ENCODE measurements at regions not wholly inside any gene's neighbourhood (a gene's known extent, or its start where the extent isn't known, plus 50 kb on each side); places are given as distances from the start of the nearest gene placed in this dataset.

DNA sequence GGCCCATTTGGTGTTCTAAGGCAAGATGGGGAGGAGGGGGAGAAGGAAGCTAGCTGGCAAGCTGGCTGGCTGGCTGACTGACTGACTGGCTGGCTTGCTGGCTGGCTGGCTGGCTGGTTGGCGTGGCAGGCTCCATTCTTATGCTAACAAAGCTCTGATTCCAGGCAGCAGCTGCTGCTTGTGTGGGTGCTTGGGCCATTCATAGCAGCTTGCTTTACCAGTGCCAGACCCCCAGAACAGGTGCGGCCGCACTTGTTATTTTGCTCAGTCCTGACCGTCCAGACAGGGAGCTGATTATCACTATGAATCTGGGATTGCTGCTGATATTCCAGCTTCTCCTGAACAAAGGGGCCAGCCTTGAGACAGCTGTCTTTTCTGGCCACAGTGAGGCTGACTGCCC, 131.2 kb upstream of the PAK3 start:
- no peak for TF ChIP-seq CTCF (IDR thresholded peaks at IDR 0.05; ENCODE audit: low read depth, low read length, missing control alignments)
- DNase-seq: no peak
- H3K4me3 ChIP-seq (ENCODE audit: low read depth, low read length): no peak overlapping the region
- H3K27me3 ChIP-seq (replicated peaks): no peaks in the 10 kb centered on the region
- in situ Hi-C loops (cut with HindIII; ENCODE audit: low pct_ligation_motif_present, low sequenced_read_pairs): no loop called here
- H3K27ac ChIP-seq: no peak overlapping the region
- H3K36me3 ChIP-seq (replicated peaks): no peaks in the 10 kb centered on the region

DNA sequence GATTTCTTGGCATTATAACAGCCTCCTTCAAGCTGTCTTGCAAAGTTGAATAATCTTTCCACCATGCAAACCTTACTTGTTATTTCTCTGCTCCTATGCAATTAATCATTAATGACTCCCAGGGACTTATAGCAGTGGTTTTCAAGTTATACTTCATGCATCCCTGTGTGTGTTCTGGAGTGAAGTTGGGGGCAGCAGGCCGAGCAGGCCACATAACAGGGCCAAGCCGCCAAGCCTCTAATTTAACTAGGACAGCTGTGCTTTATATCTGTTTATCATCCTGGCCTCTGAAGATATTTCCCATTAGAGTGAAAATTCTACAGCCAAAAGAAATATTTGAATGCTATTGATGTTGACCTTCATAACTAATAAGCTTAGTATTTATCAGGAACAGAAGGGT, 133.5 kb upstream of the PAK3 start:
- Histone ChIP-seq H3K36me3 (replicated peaks) (no peaks in the 10 kb centered on the region), H3K27ac (no peak overlapping the region), H3K27me3 (replicated peaks) (no peaks in the 10 kb centered on the region), H3K4me3 (ENCODE audit: low read depth, low read length) (no peak overlapping the region)
- no peak for DNase-seq
- TF ChIP-seq CTCF (IDR thresholded peaks at IDR 0.05; ENCODE audit: low read depth, low read length, missing control alignments): no peak
- in situ Hi-C loops (cut with HindIII; ENCODE audit: low pct_ligation_motif_present, low sequenced_read_pairs): no loop called here

DNA sequence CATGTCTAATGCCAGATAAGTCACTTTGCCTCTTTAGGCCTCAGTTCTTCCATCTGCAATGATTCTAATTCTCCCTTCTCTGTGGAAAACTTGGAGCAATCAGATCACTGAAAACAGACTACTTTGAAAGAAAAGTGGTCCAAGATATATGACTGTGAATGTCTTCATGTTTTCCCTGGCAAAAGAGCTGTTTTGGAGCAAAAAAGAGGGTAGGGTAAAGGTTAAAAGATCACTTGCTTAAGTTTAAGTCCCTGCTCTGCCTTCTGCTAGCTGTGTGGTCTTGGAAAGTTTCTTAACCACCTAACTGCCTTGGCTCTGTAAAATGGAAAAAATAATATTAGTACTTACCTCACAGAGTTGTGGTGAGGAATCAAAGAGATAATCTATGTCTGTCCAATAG, 140.3 kb upstream of the PAK3 start:
- in situ Hi-C loops (cut with HindIII; ENCODE audit: low pct_ligation_motif_present, low sequenced_read_pairs): no loop called here
- Histone ChIP-seq H3K36me3 (replicated peaks) (no peaks in the 10 kb centered on the region), H3K27ac (no peak overlapping the region), H3K4me3 (ENCODE audit: low read depth, low read length) (no peak overlapping the region), H3K27me3 (replicated peaks) (no peaks in the 10 kb centered on the region)
- DNase-seq: no peak
- TF ChIP-seq CTCF (IDR thresholded peaks at IDR 0.05; ENCODE audit: low read depth, low read length, missing control alignments): no peak

- Histone ChIP-seq H3K27ac (no peak overlapping the region), H3K36me3 (replicated peaks) (no peaks in the 10 kb centered on the region), H3K27me3 (replicated peaks) (no peaks in the 10 kb centered on the region), H3K4me3 (ENCODE audit: low read depth, low read length) (no peak overlapping the region)
- in situ Hi-C loops (cut with HindIII; ENCODE audit: low pct_ligation_motif_present, low sequenced_read_pairs): no loop called here
- DNase-seq: no peak
- no peak for TF ChIP-seq CTCF (IDR thresholded peaks at IDR 0.05; ENCODE audit: low read depth, low read length, missing control alignments)
Observed at GRCh38 chrX:110954428-110955100, 141.4 kb upstream of the PAK3 start.

GRCh38 chrX:110951472-110952269, 144.3 kb upstream of the PAK3 start:
- H3K27me3 ChIP-seq (replicated peaks): no peaks in the 10 kb centered on the region
- no peak for TF ChIP-seq CTCF (IDR thresholded peaks at IDR 0.05; ENCODE audit: low read depth, low read length, missing control alignments)
- no peaks in the 10 kb centered on the region for H3K36me3 ChIP-seq (replicated peaks)
- no peak overlapping the region for H3K27ac ChIP-seq
- in situ Hi-C loops (cut with HindIII; ENCODE audit: low pct_ligation_motif_present, low sequenced_read_pairs): no loop called here
- H3K4me3 ChIP-seq (ENCODE audit: low read depth, low read length): no peak overlapping the region
- no peak for DNase-seq

All from brain microvascular endothelial cell (primary cell).